ENCODE measurements at regions not wholly inside any gene's neighbourhood (a gene's known extent, or its start where the extent isn't known, plus 50 kb on each side); places are given as distances from the start of the nearest gene placed in this dataset.

DNA sequence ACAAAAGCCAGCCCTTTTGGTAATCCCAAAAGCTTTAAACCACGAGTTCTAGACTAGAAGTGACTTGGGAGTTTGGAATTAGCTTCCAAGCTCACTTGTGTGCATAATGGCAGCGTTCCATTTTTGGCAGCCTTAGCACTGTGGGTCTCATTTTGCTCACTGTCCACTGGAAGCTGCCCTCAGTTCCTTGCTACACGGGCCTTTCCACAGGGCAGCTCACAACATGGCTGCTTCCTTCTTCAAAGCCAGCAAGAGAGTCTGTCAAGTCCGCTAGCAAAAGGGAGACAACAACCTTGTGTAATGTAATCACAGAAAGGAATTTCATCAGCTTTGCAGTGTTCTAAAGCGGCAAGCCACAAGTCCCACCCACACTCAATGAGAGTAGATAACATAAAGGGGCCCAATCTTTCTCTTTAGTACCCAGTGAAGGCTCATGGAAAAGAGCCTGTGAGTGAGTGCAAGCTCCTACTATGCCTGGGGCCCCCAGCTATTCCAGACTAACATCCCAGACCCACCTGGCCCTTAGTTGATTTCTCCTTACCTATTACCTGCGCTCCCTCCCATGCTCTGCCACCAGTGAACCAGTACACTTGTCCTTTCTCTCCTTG is 168.5 kb upstream of the FOXN2 start:
- DNase-seq = no peak

DNA sequence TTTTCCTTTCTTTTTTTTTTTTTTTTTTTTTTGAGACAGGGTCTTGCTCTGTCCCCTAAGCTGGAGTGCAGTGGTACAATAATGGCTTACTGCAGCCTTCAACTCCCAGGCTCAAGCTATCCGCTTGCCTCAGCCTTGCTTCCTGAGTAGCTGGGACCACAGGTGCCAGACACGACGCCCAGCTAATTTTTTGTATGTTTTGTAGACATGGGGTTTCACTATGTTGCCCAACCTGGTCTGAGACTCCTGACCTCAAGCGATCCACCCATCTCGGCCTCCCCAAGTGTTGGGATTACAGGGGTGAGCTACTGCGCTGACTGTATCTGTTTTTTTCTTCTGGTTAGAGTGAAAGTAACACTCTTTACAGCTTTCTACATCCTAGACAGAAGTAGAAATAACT is 167.9 kb upstream of the FOXN2 start:
- DNase-seq = no peak

DNA sequence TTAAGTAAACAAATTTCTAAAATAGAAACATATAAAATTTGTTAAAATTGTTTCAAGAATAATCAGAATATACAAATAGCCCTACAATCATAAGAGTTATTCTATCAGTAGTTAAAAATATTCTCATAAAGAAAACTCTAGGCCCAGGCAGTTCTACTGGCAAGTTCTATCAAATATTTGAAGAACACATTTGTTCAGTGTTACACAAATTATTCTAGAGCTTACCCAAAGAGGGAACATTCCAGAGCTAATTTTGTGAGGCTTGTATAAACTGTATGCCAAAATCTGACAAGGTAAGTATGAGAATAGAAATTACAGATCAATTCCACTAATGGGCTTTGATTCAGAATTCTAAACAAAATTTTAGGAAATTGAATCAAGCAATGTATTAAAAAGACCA is 166.8 kb upstream of the FOXN2 start:
- no peak for DNase-seq

DNA sequence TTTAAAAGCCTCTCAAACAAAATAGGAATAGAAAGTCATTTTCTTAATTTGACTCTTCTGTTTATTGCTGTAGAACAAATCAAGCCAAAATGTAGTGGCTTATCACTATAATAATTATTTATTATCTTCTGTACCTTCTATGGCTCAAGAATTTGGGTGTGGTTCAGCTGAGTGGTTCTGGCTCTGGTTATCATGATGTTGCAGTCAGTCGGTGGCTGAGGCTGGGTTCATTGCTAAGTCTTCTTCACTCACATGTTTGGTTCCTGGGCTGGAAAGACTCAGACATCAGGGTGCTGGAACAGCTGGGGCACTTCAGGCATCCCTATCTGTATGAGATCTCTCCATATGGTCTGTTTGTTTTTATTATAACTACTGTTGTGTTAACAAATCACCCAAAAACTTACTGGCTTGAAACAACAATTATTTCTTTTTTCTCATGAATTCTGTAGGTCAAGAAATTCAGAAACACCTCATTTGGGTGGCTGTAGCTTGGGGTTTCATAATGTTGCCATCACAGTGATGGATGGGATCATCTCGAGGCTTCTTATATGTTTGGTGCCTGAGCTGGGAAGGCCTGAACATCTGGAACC is 165.5 kb upstream of the FOXN2 start:
- DNase-seq = no peak

DNA sequence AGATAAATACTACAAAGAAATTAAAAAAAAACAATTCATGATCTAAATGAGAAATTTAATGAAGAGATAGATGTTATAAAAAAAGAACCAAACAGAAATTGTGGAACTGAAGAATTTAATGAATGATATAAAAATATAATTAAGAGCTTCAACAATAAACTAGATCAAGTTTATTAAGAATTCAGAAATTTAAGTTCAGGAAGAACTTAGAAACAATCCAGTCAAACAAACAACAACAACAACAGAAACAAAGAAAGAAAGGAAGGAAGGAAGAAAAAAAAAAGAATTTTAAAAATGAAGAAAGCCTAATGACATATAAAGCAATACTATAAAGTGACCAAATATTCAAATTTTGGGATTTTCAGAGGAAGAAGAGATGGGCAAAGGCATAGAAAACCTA is 157.3 kb upstream of the FOXN2 start:
- no peak for DNase-seq

DNA sequence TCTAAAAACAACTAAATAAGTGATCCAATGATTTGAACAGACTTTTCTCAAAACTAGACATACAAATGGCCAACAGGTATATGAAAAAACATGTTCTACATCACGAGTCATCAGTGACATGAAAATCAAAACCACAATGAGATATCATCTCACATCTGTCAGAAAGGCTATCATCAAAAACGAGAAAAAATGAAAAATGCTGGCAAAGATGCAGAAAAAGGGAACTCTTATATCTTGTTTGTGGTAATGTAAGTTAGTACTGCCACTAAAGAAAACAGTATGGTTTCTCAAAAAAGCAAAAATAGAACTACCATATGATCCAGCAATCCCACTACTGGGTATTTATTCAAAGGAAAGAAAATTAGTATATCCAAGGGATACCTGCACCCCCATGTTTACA is 152.9 kb upstream of the FOXN2 start:
- no peak for DNase-seq

DNA sequence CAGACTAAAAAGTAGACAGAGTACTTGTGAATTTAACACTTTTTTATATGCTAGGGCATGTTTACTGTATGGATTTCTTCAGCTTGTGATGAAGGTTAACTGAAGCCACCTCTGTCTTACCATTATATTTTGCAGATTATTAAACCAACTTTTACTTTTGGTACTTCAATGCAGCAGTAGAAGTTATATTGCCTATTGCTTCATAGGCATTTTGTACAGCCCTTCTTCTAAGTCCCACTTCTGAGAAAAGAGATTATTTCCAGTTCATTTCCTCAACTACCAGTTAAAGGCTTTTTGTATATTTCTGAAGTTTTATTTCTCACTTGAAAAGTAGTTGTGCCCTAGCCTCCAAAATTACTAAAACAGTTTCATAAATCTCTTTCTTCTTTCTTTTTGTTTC is 151.7 kb upstream of the FOXN2 start:
- DNase-seq = no peak

DNA sequence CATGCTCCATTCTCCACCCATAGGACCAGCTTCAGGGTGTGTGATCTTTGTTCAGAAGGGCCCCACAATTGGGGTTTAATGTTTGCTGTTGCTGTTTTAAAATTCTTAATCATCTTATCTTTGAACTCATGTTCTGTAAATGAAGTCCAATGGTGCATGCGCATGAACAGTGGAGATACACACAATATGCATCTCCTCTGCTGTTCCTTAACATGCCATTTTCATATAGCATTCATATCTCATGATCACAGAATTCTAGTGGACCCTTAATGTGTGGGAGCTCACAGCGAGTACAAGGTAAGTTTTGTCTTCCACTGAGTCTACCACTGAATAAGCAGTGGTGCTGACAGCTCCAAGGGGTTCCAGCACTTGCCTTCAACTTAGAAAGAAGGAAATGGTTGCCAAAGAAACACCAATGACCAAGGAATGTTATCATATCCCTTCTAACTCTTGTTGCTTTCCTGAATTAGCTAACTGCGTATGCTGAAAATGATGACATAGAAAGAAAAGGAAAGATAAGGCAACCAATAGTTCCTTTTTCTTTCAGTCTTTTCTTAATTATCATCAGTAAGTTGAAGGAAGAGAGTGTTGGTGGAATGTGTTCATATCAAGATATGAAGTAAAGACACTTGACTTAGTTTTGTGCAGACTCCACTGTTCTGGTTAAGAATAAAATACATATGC is 149.3 kb upstream of the FOXN2 start:
- DNase-seq = no peak

DNA sequence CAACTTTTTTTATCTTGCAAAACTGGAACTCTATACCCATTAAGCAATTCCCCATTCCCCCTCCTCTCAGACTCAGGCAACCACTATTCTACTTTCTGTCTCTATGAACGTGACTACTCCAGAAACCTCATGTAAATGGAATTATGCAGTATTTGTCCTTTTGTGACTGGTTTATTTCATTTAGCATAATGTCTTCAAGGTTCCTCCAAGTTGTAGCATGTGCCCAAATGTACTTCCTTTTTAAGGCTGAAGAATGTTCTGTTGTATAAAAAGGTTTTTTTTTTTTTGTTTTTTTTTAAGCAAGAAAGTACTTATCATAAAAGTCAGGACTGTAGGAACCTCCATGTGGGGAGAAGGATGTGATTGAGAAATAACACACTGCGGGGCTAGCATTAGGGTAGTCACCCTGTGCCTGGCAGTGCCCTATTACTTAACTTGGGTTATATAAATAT is 145.3 kb upstream of the FOXN2 start:
- DNase-seq = no peak

DNA sequence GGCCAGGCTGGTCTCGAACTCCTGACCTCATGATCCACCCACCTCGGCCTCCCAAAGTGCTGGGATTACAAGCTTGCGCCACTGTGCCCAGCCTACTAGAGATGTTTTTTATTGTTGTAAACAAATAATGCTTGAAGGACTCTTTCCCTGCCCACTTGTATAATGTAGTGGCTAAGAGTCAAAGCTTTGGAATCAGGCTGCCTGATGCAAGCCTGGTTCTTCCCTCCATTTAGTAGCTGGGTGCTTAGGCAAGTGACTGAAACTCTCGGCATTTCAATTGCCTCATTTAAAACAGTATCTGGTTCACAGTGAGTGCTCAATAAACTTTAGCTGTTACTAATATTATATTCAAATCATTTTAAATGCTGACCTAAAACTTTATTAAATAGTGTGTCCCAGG is 144.2 kb upstream of the FOXN2 start:
- no peak for DNase-seq

DNA sequence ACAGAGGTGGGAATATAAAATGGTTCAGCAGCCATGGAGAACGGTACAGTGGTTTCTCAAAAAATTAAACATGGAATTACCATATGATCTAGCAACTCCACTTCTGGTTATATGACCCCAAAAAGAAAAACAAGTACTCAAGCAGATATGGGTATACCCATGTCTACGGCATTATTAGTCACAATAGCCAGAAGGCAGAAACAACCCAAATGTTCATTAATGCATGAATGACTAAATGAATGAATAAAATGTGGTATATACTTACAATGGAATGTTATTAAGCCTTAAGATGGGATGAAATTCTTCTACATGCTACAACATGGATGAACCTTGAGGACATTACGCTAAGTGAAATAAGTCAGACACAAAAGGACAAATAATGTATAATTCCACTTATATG is 141.3 kb upstream of the FOXN2 start:
- no peak for DNase-seq

DNA sequence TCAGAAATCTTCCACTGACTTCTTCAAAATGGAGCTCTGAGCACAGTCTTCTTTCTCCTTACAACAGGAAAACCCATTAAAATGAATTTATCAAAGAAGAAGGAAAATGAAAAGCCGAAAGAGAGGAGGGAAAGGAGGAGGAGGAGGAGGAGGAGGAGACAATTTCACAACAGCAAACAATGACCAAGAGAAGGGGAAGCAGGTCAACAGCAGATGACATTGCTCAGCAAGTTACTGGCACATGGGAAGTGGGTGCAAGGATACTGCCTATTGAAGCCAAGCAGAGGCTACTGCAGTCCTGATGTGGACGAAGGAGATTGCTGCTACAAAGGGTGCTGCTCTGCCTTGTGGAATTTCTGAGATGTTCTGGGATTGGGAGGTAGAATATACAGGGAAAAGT is 140.0 kb upstream of the FOXN2 start:
- DNase-seq = no peak

DNA sequence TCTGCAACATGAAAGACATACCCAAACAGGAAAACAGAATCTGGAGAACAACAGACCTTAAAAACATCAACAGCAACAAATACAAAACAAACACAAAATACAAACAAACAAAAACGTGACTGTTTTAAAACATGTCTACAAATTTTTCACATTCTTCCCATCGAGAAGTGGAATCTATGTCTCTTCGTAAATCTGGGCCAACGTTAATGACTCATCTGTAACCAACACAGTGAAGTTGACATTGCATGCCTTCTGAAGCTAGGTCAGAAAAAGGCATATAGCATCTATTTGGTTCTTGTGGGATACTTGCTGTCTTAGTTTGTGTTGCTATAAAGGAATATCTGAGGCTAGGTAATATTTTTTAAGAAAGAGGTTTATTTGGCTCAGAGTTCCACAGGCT is 139.2 kb upstream of the FOXN2 start:
- DNase-seq = no peak

DNA sequence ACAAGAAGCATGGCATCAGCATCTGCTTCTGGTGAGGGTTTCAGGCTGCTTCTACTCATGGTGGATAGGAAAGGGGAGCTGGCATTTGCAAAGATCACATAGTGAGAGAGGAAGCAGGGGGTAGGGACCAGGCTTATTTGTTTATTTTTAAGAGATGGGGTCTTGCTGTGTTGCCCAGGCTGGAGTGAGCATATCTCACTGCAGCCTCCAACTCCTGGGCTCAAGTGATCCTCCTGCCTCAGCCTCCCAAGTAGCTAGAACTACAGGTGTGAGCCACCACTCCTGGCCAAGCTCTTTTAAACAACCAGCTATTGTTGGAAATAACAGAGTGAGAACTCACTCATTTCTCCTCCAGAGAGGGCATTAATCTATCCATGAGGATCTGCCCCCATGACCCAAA is 138.8 kb upstream of the FOXN2 start:
- DNase-seq = no peak

DNA sequence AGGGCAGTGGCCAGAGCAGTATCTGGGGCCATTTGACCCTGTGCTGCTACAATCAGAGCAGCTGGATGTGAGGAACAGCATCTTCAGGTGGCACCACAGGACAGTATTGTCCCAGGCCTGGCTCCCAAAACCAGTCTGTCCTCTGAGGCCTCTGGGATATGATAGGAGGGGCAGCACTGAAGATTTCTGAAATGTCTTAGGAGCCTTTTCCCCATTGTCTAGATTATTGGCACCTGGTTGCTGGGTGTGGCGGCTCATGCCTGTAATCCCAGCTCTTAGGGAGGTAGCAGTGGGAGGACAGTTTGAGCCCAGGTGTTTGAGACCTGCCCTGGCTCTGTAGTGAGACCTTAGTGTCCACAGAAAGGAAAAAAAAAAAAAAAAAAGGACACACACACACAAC is 137.6 kb upstream of the FOXN2 start:
- DNase-seq = no peak

DNA sequence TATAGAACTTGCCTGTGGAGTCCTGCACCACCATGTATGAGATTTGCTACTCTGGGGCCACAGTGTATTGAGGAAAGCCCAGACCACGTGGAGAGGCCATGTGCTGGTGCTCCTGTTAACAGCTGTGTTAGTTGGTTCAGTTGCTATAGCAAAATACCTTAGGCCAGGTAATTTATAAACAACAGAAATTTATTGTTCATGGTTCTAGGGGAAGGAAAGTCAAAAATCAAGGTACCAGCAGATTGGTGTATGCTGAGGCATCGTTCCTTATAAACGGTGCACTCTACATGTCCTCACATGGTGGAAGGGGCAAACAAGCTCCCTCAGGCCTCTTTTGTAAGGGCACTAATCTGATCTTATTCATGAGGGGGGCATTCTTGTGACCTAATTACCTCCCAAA is 135.9 kb upstream of the FOXN2 start:
- no peak for DNase-seq

DNA sequence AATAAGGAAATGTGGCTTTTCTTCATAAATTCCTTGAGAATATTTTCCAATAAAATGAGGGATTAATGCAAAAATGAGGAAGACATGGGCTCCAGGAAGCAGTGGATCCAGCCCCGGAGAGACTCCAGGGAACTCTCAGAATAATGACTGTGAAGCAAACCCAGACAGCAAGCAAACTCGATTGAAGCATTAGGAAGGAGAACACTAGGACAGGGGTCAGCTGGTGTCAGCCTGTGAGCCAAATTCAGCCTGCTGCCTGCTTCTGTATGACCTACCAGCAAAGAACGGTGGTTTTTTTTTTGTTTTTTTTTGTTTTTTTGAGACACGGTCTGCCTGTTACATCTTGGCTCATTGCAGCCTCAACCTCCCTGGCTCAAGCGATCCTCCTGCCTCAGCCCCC is 133.9 kb upstream of the FOXN2 start:
- no peak for DNase-seq

DNA sequence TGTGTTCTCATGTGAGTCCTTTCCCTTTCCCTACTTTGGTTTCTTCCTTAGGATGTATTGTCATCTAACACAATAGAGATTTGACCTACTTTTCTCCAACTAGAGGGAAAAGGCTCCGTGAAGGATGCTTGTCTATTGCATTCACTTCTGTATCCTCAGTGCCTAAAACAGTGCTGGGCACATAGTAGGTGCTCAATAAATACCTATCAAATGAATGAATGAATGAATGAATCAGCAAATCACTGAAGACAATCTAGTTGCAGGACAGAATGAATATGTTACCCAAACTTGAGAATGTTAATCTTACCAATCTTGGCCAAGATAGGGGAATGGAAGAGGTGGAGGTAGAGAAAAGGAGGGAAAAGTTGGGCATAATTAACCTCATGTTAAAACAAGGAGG is 131.2 kb upstream of the FOXN2 start:
- no peak for DNase-seq

DNA sequence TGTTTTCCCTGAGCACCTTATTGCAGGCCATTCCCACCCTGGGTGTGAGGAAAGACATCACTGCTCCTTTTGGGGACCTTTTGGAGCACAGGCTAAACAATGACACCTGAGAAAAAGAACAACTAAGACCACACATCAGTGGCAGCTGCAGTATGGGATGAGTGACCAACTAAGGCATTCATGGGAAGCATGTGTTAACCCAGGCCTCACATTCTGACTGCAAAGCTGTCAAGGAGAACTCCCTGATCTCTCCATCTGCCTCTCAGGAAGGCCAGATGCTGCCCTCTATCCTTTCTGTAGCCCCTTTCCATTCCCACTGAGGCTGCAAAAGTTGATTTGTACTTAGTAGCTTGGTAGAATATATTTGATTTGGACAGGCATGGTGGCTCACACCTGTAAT is 130.5 kb upstream of the FOXN2 start:
- DNase-seq = no peak

DNA sequence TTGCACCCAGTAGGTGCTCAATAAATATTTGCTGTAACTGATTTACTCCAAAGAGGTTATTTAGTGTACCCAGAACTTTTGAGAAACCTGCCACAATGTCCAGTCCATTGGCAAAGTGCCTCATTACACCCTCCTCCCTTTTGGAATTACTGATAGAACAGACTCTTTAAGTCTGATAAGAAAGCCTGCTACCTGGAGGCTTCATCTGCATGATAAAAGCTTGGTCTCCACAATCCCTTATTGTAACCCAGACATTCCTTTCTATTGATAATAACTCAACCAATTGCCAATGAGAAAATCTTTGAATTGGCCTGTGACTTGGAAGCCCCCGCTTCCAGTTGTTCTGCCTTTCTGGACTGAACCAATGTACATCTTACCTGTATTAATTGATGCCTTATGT is 127.0 kb upstream of the FOXN2 start:
- no peak for DNase-seq

DNA sequence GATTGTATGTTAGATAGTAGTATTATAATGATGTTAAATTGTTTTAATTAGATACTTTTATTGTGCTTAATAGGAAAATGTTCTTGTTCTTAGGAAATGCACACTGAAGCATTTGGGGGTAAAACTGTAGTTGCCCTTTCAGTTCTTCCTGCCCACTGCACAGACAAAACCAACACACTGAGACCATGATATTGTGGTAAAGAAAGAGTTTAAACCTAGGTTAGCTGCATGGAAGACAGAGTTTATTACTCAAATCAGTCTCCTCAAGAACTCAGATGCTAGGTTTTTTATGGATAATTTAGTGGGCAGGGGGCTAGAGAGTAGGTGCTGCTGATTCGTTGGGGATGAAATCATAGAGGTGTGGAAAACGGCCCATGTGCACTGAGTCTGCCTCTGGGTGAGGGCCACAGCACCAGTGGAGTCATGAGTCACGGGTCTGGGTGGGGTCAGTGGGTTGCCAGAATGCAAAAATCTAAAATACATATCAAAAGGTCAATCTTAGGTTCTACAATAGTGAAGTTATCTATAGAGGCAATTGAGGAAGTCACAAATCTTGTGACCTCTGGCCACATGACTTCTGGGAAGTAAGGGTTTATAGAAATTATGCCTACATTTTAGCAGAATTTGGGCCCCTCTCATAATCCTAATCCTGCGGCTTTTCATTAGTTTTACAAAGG is 124.8 kb upstream of the FOXN2 start:
- no peak for DNase-seq

DNA sequence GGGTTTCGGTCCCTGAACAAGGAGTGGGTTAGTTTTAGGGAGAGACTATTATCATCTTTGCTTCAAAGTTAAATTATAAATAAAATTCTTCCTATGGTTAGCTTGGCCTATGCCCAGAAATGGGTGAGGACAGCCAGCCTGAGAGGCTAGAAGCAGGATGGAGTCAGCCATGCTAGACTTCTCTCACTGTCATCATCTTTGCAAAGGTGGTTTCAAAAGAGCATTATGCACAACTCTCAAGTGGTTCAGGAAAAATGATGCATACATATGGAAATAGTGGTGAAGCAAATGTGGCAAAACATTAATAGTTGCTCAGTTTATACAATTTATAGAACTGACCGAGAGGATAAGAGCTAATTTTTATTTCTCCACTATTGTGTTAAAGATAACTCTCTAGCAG is 124.3 kb upstream of the FOXN2 start:
- no peak for DNase-seq

DNA sequence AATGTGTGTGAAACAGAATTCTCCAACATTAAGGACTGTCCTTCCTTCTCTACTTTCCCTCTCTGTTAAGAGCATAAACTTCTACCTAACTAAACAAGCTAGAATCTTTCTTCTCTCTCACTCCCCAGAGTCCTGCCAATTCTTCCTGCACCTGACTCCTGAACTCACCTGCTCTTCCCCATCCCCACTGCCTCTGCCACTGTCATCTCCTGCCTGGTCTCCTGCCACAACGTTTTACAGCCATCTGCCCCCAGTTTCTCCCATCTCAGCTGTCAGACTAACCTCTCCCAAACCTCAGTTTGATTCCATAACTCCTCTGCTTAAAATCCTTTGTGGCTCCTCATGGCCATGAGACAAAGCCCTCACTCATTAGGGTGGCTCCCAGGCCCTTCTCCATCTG is 119.8 kb upstream of the FOXN2 start:
- DNase-seq = no peak

DNA sequence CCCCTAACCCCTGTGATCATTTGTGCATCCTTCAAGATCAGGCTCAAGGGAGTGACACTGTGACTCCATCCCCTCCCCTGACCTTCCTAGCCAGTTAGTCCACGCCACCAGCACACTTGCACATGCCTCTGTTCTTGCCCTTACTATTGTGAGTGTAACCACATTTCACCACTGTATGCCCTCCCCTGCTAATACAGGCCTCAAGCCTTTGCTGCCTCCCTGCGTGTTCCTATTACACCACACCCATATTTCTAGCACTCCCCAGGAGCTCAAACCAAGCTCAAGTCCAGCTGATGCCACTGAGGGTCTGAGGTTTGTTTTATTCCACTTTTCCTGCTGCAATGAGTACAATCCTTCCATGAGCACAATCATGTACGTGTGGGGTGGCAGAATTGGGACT is 119.3 kb upstream of the FOXN2 start:
- DNase-seq = no peak

Data from right forelimb (tissue), 1 donor.